Breast epithelium (tissue), 3 donors: ENCODE measurements at regions not wholly inside any gene's neighbourhood (a gene's known extent, or its start where the extent isn't known, plus 50 kb on each side); places are given as distances from the start of the nearest gene placed in this dataset.

Experiments used
- CTCF ChIP-seq, 3 donors: fragments of 450-650 bp; IDR thresholded peaks; one replicate each; pipeline ENCODE4 v1.5.1; 2016 to 2017; ENCODE audit warnings: antibody characterized with exemption in 3 of 3, mild to moderate bottlenecking in 3 of 3, moderate library complexity in 3 of 3
- POLR2AphosphoS5 ChIP-seq, 3 donors: sonication (generic); formaldehyde crosslinking; IDR thresholded peaks; one replicate each; pipeline ENCODE4 v1.6.1; 2017; ENCODE audit warnings: antibody characterized with exemption in 3 of 3

- TF ChIP-seq POLR2AphosphoS5 (IDR thresholded peaks at IDR 0.05), result no peak
- no peak for TF ChIP-seq CTCF (IDR thresholded peaks at IDR 0.05)
These were observed 55.8 kb upstream of the NCK2 start for GRCh38 chr2:105688946-105689345.
